ENCODE measurements at regions not wholly inside any gene's neighbourhood (a gene's known extent, or its start where the extent isn't known, plus 50 kb on each side); places are given as distances from the start of the nearest gene placed in this dataset.

DNA sequence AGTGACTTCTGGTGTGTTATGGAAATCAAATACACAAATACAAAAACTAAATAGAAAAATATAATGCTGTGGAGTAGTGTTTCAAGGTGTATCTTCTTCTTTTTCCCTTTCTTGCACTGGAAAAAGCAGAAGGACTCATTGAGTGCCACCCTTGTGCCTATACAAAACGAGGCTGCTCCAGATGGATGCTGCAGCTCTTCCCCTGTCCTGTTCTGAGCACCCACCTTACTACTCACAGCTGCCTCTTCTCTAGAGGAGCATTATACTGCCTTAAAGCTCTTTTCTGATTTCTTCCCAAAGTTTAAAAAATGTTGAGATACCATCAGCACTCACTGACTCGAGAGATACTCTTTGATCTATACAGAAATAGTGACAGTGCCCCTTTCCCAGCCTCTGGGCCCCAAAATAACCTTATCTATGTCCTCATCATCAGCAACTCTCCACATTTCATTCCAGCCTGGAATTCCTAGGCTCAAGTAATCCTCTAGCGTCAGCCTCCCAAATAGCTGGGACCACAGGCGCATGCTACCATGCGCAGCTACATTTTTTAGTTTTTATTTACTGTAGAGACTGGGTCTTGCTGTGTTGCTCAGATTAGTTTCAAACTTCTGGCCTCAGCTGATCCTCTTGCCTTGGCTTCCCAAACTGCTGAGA lies 1356.1 kb upstream of the NRXN1 start:
- no peak for DNase-seq (ENCODE audit: low spot score)
- TF ChIP-seq, protein P1, sequence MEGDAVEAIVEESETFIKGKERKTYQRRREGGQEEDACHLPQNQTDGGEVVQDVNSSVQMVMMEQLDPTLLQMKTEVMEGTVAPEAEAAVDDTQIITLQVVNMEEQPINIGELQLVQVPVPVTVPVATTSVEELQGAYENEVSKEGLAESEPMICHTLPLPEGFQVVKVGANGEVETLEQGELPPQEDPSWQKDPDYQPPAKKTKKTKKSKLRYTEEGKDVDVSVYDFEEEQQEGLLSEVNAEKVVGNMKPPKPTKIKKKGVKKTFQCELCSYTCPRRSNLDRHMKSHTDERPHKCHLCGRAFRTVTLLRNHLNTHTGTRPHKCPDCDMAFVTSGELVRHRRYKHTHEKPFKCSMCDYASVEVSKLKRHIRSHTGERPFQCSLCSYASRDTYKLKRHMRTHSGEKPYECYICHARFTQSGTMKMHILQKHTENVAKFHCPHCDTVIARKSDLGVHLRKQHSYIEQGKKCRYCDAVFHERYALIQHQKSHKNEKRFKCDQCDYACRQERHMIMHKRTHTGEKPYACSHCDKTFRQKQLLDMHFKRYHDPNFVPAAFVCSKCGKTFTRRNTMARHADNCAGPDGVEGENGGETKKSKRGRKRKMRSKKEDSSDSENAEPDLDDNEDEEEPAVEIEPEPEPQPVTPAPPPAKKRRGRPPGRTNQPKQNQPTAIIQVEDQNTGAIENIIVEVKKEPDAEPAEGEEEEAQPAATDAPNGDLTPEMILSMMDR (IDR thresholded peaks at IDR 0.05; ENCODE audit: borderline replicate concordance, control extremely low read depth, extremely low read depth, insufficient read depth, missing control alignments) = no peak
- in situ Hi-C loops (cut with MboI; ENCODE audit: low sequenced_read_pairs, unreplicated experiment) = no loop called here

DNA sequence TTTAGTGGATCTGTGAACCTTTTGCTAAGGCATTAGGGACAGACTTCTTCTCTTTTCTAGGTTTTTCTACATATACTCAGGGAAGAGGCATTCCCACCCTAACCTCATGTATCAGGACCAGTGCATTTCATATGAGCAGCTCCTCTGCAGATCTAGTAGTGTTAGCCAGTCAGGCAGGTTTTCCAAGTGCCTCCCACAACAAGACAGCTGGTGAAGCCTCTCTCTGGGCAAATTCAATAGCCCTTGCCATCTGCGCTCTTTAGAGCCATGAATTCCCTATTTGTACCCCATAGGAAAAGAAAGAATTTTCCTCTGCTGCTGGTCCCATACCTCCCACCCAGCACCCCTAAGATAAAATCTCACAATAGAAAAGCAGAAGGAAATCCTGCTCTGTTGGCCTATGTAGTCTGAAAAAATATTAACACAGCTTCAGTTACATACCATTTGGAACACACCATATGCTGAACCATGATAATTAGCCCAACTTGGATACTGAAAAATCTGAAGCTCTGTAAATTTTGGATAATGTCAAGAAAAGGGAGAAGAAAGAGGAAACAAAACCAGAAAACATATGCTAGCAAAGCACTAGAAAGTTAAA lies 1354.6 kb upstream of the NRXN1 start:
- in situ Hi-C loops (cut with MboI; ENCODE audit: low sequenced_read_pairs, unreplicated experiment) = no loop called here
- no peak for DNase-seq (ENCODE audit: low spot score)

DNA sequence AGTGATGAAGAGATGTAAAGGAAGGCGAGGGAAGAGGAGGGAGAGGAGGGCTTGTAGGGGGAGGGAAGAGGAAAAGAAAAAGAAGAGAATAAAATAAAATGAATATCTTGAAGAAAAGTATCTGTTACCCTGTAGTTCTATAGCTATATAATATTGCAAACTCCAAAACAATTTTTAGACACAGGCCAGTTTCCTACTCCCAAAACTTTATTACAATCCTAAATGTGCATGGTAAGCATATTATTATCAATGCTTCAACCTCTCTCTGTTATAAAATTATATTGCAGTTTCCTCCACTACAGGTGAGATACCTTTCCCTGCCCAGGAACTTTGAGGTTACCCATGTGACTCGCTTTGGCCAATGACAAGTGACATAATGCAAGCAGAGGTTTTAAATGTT lies 1351.6 kb upstream of the NRXN1 start:
- in situ Hi-C loops (cut with MboI; ENCODE audit: low sequenced_read_pairs, unreplicated experiment) = no loop called here
- TF ChIP-seq, protein P1 (IDR thresholded peaks at IDR 0.05; ENCODE audit: borderline replicate concordance, control extremely low read depth, extremely low read depth, insufficient read depth, missing control alignments) = no peak
- no peak for DNase-seq (ENCODE audit: low spot score)

More for the DNA sequence above, 1354.6 kb upstream of the NRXN1 start:
- TF ChIP-seq, protein P1 (IDR thresholded peaks at IDR 0.05; ENCODE audit: borderline replicate concordance, control extremely low read depth, extremely low read depth, insufficient read depth, missing control alignments) = no peak

DNA sequence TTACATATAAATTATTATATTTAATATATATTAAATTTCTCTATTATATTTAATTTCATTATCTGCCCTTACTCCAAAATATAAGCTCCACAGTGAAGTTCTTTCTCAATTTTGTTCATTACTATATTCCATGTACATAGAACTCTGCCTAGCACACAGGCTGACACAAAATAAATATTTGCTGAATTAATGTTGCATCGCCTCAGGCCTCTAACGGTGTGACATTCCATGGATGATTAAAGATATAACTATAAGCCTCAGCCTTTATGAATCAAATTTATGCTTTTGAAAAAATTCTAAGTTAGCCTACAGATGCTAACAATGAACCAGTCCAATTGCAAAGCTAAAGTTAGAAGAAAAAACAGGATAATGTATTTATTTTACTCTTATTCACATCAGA lies 1337.2 kb upstream of the NRXN1 start:
- no peak for DNase-seq (ENCODE audit: low spot score)
- in situ Hi-C loops (cut with MboI; ENCODE audit: low sequenced_read_pairs, unreplicated experiment) = no loop called here
- TF ChIP-seq, protein P1 (IDR thresholded peaks at IDR 0.05; ENCODE audit: borderline replicate concordance, control extremely low read depth, extremely low read depth, insufficient read depth, missing control alignments) = no peak

DNA sequence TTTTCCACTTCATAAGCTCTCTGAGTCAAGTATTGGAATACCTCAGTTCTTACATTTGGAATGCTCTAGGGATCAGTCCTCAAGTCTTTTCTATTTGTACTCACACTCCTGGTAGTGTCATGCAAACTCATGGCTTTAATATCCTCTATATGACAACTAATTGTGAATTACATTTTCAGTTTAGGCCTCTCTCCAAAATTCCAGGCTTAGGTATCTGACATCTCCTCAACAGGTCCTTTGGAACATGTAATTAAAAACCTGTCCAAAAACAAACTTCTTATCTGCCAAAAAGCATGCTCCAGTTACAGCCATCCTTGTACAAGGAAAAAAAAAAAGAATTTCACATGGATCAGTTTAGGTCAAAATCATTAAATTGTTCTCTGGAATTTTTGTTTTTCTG lies 1336.2 kb upstream of the NRXN1 start:
- DNase-seq (ENCODE audit: low spot score) = no peak
- in situ Hi-C loops (cut with MboI; ENCODE audit: low sequenced_read_pairs, unreplicated experiment) = no loop called here
- TF ChIP-seq, protein P1 (IDR thresholded peaks at IDR 0.05; ENCODE audit: borderline replicate concordance, control extremely low read depth, extremely low read depth, insufficient read depth, missing control alignments) = no peak

DNA sequence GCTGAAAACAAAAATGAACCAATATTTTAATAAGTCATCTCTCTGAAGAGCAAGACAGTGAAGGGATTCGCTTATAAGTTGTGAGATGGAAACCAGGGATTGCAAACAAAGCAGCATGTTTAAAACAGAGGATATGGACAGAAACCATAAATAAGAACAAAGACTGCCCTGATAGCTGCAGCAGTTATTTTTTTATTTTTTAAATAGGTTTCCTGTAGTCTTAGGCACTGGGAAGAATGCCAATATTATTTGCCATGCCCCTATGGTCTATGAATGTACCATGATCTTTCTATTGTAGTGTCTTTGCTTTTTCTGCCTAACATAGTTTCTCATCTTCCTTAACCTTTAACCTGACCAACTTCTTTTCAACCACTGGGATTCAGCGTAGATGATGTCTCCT lies 1334.0 kb upstream of the NRXN1 start:
- DNase-seq (ENCODE audit: low spot score) = no peak
- in situ Hi-C loops (cut with MboI; ENCODE audit: low sequenced_read_pairs, unreplicated experiment) = no loop called here
- TF ChIP-seq, protein P1 (IDR thresholded peaks at IDR 0.05; ENCODE audit: borderline replicate concordance, control extremely low read depth, extremely low read depth, insufficient read depth, missing control alignments) = no peak
